Nephron progenitor cell (in vitro differentiated cells): ENCODE measurements at regions not wholly inside any gene's neighbourhood (a gene's known extent, or its start where the extent isn't known, plus 50 kb on each side); places are given as distances from the start of the nearest gene placed in this dataset.
A peak's percentile ranks its signal among the peaks of the same experiment; 100 is the strongest.

ENCODE experiments used
- DNase-seq: peaks from one replicate; pipeline ENCODE4 v3.0.0; 2021
- H3K27ac Mint-ChIP-seq: 2 replicates; pipeline ENCODE4 v1.8.0; 2021; ENCODE audit warnings: mild to moderate bottlenecking, moderate library complexity, mixed read lengths
- H3K27me3 Mint-ChIP-seq: 2 replicates; pipeline ENCODE4 v1.8.0; 2021; ENCODE audit warnings: mild to moderate bottlenecking, low read depth, mixed read lengths; ENCODE audit not compliant: poor library complexity
- H3K36me3 Mint-ChIP-seq: 2 replicates; pipeline ENCODE4 v1.8.0; 2021; ENCODE audit warnings: low read depth, mixed read lengths
- H3K4me1 Mint-ChIP-seq: 2 replicates; pipeline ENCODE4 v1.8.0; 2021; ENCODE audit warnings: mixed read lengths
- H3K4me3 Mint-ChIP-seq: 2 replicates; pipeline ENCODE4 v1.8.0; 2021; ENCODE audit warnings: mild to moderate bottlenecking, moderate library complexity, mixed read lengths
- H3K9me3 Mint-ChIP-seq: 2 replicates; pipeline ENCODE4 v1.8.0; 2021; ENCODE audit warnings: mild to moderate bottlenecking, moderate library complexity, mixed read lengths
- CTCF ChIP-seq: fragments of 200-600 bp; sonication (generic); IDR thresholded peaks from 2 replicates; pipeline ENCODE4 v1.5.0; 2021; ENCODE audit warnings: antibody characterized with exemption

DNA sequence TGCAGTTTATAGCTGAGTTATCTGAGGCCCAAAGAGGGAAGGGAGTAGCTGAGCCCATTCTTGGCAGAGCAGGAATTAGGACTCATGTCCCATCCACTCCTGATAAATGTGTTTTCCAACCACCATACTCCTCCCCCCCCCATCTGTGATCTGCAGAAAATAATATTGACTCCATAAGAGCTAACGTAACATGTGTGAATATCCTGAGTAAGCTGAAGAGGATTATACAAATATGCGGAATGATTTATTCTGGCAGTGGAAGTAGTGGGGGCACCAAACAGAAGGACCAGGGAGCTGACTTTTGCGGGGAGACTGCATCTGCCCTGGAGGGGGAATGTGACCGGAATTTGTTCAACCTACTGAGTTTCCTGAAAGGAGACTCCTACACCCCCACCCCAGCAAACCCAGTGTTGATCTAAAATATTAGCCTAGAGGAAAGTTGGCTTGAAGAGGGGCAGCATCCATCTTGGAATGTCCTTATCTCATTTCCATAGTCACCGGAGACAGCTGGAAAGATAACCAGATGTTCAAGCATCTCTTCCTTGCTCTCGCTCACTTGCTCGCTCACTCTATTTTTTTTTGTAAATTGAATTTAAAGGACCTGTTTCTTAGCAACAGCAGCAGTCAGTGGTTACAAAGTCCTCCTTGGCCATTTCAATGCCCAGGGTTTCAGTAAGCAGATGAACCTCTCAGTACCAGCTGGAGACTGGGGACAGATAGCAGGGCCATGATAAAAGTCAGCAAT is 114.7 kb downstream of the RPS24 start:
- Mint-ChIP-seq H3K27me3 (peaks cover 13% of the 10 kb centered on the region), H3K36me3 (no peaks in the 10 kb centered on the region), H3K9me3 (peaks cover 18% of the 10 kb centered on the region), H3K4me1 (peaks cover 14% of the 10 kb centered on the region), H3K4me3 (no peak overlapping the region), H3K27ac (peak overlapping the region; percentile 12)
- no peak for TF ChIP-seq CTCF
- no peak for DNase-seq

GRCh38 chr10:78148961-78149612 is 115.4 kb downstream of the RPS24 start:
- peaks cover 12% of the 10 kb centered on the region for H3K9me3 Mint-ChIP-seq
- peak overlapping the region; percentile 12 for H3K27ac Mint-ChIP-seq
- peaks cover 14% of the 10 kb centered on the region for H3K4me1 Mint-ChIP-seq
- no peak for DNase-seq
- no peaks in the 10 kb centered on the region for H3K36me3 Mint-ChIP-seq
- no peak overlapping the region for H3K4me3 Mint-ChIP-seq
- TF ChIP-seq CTCF, result no peak
- peaks cover 13% of the 10 kb centered on the region for H3K27me3 Mint-ChIP-seq

GRCh38 chr10:78150756-78151155 is 117.1 kb downstream of the RPS24 start:
- no peak for TF ChIP-seq CTCF
- H3K4me1 Mint-ChIP-seq, result peaks cover 14% of the 10 kb centered on the region
- H3K27ac Mint-ChIP-seq, result no peak overlapping the region
- H3K9me3 Mint-ChIP-seq, result no peaks in the 10 kb centered on the region
- DNase-seq, result no peak
- no peaks in the 10 kb centered on the region for H3K36me3 Mint-ChIP-seq
- peaks cover 8% of the 10 kb centered on the region for H3K27me3 Mint-ChIP-seq
- H3K4me3 Mint-ChIP-seq, result no peak overlapping the region

GRCh38 chr10:78155722-78156121 is 122.1 kb downstream of the RPS24 start:
- H3K4me1 Mint-ChIP-seq, result no peaks in the 10 kb centered on the region
- no peak for DNase-seq
- no peak overlapping the region for H3K27ac Mint-ChIP-seq
- H3K9me3 Mint-ChIP-seq, result no peaks in the 10 kb centered on the region
- no peak for TF ChIP-seq CTCF
- peaks cover 11% of the 10 kb centered on the region for H3K27me3 Mint-ChIP-seq
- no peak overlapping the region for H3K4me3 Mint-ChIP-seq
- no peaks in the 10 kb centered on the region for H3K36me3 Mint-ChIP-seq

DNA sequence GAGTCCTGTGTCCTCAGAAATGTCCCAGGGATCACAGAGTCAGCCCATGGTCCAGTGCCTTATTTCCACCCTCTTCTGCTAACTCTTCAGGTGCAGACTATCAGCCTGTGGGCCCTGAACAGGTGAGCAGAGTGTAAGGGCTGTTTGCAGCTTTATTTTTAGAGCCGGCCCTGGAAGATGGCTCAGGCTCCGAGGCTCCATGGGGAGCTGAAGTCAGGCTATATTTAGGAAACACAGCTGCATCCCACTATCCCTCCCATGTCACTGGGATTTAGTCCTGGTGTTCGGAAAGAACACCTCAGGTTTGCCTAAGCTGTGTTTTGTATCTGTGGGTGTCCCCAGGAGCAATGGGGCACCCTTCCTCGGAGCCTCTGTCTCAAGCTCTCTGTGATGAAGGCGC is 126.9 kb downstream of the RPS24 start:
- TF ChIP-seq CTCF, result no peak
- H3K9me3 Mint-ChIP-seq, result peaks cover 10% of the 10 kb centered on the region
- peaks cover 20% of the 10 kb centered on the region for H3K4me1 Mint-ChIP-seq
- DNase-seq, result no peak
- H3K4me3 Mint-ChIP-seq, result no peak overlapping the region
- H3K27ac Mint-ChIP-seq, result no peak overlapping the region
- H3K36me3 Mint-ChIP-seq, result no peaks in the 10 kb centered on the region
- H3K27me3 Mint-ChIP-seq, result peaks cover 8% of the 10 kb centered on the region

GRCh38 chr10:78162853-78163252 is 129.2 kb downstream of the RPS24 start:
- Mint-ChIP-seq H3K4me3 (no peak overlapping the region), H3K9me3 (peaks cover 10% of the 10 kb centered on the region)
- DNase-seq, result no peak

More at GRCh38 chr10:78162853-78163252, 129.2 kb downstream of the RPS24 start:
- Mint-ChIP-seq H3K27me3 (peaks cover 12% of the 10 kb centered on the region), H3K36me3 (no peaks in the 10 kb centered on the region), H3K27ac (no peak overlapping the region), H3K4me1 (peaks cover 28% of the 10 kb centered on the region)
- TF ChIP-seq CTCF, result no peak
